Cardiac fibroblast (primary cell): ENCODE measurements at regions not wholly inside any gene's neighbourhood (a gene's known extent, or its start where the extent isn't known, plus 50 kb on each side); places are given as distances from the start of the nearest gene placed in this dataset.

Experiments
- DNase-seq, 2 donors: peaks; one replicate each; pipeline versions ENCODE4 v3.0.0 to v3.0.0-alpha.2; 2010; ENCODE audit warnings: low read depth in 2 of 2
- H3K4me3 ChIP-seq, 2 donors: replicated peaks in 1 of 2; 1 replicate in 1 of 2; 2 replicates in 1 of 2; pipeline ENCODE4 v1.5.1; 2011; ENCODE audit warnings: low read depth in 2 of 2, low read length in 2 of 2, mild to moderate bottlenecking in 2 of 2, moderate library complexity in 1 of 2
- TF ChIP-seq, protein P1 (sequence below): IDR thresholded peaks from one replicate; pipeline ENCODE4 v1.5.1; 2011; ENCODE audit warnings: low read depth, mild to moderate bottlenecking, low read length, inconsistent platforms

DNA sequence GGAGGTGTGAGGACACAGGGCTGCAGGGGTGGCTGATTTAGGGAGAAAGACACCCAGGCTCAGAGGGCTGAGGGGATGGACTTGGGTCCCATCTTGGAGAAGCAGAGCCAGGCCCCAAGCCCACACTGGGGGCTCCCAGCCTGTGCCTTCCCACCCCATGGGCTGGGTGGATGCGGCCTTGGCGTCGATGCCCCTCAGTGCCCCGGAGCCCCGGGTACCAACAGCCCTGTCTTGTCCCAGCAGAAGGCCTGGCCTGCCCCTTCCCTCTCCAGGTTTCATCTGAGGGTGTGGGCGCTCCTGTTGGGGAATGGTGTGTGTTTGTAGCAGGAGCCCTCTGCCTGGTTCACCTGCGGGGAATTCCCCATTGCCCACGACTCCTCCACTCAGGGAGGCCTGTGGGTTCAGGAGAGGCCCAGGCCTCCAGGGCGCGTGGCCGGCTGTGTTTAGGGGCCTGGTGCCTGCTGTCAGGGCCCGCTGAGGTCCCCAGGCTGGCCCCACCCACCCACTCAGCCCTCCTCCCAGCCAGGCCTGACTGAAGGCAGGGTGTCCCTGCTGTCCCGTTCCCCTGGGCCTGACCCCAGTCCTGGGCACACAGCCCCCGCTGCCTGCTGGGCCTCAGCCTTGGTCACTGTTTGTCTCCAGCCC, 51.1 kb upstream of the BEGAIN start:
- no peak overlapping the region for H3K4me3 ChIP-seq

DNA sequence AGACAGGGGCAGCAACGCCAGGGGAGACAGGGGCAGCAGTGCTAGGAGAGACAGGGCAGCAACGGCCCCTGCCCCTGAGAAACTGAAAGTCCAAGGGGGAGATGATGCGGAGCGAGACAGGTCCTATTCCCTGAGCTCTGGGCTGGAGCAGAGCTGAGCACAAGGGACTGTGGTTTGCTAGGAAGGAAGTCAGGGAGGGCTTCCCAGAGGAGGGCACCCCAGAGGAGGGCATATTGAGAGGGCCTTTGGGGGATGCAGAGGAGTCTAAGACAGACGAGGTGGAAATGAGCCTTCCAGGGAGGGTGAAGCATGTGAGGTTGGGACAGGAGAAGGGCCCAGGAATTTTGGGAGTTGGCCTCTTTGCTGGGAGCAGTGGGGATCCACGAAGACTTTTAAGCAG, 52.1 kb upstream of the BEGAIN start:
- no peak for DNase-seq
- no peak overlapping the region for H3K4me3 ChIP-seq
- TF ChIP-seq, protein P1, sequence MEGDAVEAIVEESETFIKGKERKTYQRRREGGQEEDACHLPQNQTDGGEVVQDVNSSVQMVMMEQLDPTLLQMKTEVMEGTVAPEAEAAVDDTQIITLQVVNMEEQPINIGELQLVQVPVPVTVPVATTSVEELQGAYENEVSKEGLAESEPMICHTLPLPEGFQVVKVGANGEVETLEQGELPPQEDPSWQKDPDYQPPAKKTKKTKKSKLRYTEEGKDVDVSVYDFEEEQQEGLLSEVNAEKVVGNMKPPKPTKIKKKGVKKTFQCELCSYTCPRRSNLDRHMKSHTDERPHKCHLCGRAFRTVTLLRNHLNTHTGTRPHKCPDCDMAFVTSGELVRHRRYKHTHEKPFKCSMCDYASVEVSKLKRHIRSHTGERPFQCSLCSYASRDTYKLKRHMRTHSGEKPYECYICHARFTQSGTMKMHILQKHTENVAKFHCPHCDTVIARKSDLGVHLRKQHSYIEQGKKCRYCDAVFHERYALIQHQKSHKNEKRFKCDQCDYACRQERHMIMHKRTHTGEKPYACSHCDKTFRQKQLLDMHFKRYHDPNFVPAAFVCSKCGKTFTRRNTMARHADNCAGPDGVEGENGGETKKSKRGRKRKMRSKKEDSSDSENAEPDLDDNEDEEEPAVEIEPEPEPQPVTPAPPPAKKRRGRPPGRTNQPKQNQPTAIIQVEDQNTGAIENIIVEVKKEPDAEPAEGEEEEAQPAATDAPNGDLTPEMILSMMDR, result no peak

More for the DNA sequence above, 51.1 kb upstream of the BEGAIN start:
- TF ChIP-seq, protein P1, result no peak
- no peak for DNase-seq

DNA sequence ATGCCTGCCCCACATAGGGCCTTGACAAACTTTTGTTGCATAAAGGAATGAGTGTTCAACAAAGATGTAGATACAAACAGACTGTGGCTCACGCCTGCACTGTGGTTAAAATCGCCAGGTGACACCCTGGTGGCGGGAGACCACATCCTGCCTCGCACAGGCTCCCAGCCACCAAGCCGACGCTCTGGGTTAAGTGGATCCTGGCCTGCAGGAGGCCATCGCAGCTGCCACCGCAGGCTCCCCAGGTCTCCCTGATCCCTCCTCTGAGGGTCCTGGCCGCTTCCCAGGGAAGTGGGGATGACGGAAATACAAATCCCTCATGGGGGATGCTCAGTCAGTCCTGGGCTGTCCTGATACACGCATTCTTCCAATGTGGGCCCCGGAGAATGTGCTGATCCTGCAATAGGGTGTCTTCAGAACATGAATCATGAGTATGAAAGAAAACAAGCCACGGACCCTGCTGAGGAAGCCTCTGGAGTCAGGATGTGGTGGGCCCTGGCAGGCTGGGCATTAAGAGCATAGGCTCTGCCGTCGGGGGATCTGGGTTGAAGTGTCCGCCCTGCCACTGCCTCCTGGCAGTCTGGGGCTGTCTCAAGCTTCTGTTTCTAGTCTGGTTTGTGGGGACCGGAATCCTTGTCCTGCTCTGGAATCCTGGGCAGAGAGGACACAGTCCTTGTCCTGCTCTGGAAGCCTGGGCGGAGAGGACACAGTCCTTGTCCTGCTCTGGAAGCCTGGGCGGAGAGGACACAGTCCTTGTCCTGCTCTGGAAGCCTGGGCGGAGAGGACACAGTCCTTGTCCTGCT, 53.5 kb upstream of the BEGAIN start:
- H3K4me3 ChIP-seq, result no peak overlapping the region
- DNase-seq, result no peak
- TF ChIP-seq, protein P1, result no peak

DNA sequence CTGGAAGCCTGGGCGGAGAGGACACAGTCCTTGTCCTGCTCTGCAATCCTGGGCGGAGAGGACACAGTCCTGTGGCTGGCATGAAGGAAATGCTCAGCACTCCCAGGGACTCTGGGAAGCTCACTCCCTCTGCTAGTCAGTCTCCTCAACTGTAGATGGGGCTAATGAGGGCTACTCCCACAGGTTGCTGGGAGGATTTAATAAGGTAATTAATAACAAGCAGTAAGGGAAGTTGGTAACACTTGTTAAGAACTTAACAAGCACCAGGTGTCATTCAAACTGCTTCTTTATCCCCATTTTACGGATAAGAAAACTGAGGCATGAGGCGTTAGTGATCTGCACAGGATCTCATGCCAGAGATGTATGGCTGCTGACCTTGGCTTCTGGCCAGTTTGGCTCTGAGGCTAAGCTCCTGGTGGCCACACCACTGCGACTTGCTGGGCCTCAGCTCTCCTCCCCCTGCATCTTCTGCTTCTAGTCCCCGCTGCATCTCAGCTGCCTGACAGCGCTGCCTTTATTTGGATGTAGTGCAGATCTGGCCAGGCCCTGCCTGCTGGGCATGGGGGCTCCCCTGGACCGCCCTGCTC, 54.1 kb upstream of the BEGAIN start:
- DNase-seq, result no peak
- no peak overlapping the region for H3K4me3 ChIP-seq
- TF ChIP-seq, protein P1, result no peak

DNA sequence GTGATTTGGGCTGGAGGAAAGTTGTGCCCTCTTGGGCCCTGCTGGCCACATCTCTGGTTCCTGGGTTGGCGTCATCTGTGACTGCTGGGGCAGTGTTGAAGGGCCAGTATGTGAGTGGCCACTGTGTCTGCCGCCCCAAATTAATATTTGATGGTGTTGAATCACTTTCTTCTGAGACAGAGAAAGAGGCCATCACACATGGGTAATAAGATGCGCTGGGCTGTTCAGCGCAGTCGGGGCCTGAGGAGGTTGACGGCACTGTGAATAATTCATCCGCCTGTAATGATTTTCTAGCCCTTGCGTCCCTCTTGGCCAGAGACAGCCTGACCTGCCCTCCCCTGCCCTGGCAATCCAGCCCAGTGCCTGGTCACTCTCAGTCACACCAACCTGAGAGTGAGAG, 56.2 kb upstream of the BEGAIN start:
- TF ChIP-seq, protein P1, result no peak

DNA sequence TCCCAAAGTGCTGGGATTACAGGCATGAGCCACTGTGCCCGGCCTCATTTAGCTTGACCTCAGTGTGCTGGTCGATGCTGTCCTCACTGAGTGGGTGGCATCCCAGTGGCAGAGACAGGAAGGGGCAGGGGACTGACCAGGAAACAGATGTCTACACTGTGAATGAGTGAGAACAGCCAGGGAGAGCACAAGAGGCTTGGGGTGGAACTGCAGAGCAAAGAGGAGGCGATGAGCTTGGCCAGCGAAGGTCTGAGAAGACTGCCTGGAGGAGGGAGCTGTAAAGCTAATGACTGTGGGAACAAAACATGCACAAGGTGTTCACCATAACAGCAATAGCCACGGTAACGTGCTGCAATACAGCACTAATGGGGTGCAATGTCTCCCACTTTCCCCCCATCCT, 57.2 kb upstream of the BEGAIN start:
- no peak for DNase-seq
- no peak overlapping the region for H3K4me3 ChIP-seq

More for the DNA sequence above, 56.2 kb upstream of the BEGAIN start:
- H3K4me3 ChIP-seq, result no peak overlapping the region
- no peak for DNase-seq

More for the DNA sequence above, 57.2 kb upstream of the BEGAIN start:
- TF ChIP-seq, protein P1, result no peak
